Hepatocyte (in vitro differentiated cells): ENCODE measurements at regions not wholly inside any gene's neighbourhood (a gene's known extent, or its start where the extent isn't known, plus 50 kb on each side); places are given as distances from the start of the nearest gene placed in this dataset.

ENCODE experiments used
- EZH2 ChIP-seq: fragments of 200-600 bp; sonication (generic); IDR thresholded peaks from 2 replicates; pipeline ENCODE4 v1.6.1; 2016; ENCODE audit warnings: antibody characterized with exemption, mild to moderate bottlenecking, borderline replicate concordance
- EZH2phosphoT487 ChIP-seq: fragments of 200-600 bp; sonication (generic); IDR thresholded peaks from one replicate; pipeline ENCODE4 v1.6.1; 2018; ENCODE audit warnings: antibody characterized with exemption, mild to moderate bottlenecking, low read depth, moderate library complexity; ENCODE audit not compliant: unreplicated experiment, severe bottlenecking
- TF ChIP-seq, protein P1 (sequence below): fragments of 200-600 bp; sonication (generic); IDR thresholded peaks from 2 replicates; pipeline ENCODE4 v1.5.1; 2016; ENCODE audit warnings: antibody characterized with exemption, mild to moderate bottlenecking; ENCODE audit not compliant: poor library complexity

DNA sequence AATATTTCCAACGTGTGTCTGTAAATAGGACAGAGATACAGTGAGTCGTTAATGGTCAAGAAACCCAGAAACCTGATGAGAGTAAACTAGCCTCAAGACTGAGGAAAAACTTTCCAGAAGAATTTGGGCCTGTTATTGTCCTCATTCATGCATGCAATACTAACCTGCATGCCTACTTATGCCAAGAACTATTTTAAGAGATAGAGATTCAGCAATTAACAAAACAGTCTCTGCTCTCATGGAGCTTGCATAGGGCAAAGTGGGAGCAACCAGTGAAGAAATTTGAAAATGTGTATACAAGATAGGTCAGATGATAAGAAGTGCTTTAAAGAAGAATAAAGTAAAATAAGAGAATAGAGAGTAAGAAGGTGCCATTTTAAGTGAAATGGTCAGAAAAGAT, 66.1 kb upstream of the FRG1 start:
- TF ChIP-seq, protein P1, sequence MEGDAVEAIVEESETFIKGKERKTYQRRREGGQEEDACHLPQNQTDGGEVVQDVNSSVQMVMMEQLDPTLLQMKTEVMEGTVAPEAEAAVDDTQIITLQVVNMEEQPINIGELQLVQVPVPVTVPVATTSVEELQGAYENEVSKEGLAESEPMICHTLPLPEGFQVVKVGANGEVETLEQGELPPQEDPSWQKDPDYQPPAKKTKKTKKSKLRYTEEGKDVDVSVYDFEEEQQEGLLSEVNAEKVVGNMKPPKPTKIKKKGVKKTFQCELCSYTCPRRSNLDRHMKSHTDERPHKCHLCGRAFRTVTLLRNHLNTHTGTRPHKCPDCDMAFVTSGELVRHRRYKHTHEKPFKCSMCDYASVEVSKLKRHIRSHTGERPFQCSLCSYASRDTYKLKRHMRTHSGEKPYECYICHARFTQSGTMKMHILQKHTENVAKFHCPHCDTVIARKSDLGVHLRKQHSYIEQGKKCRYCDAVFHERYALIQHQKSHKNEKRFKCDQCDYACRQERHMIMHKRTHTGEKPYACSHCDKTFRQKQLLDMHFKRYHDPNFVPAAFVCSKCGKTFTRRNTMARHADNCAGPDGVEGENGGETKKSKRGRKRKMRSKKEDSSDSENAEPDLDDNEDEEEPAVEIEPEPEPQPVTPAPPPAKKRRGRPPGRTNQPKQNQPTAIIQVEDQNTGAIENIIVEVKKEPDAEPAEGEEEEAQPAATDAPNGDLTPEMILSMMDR, result no peak
- no peak for TF ChIP-seq EZH2
- TF ChIP-seq EZH2phosphoT487, result no peak
